Gastrocnemius medialis (tissue), 4 donors: ENCODE measurements at regions not wholly inside any gene's neighbourhood (a gene's known extent, or its start where the extent isn't known, plus 50 kb on each side); places are given as distances from the start of the nearest gene placed in this dataset.

Source experiments
- ATAC-seq, 2 donors: fragments of 150-250 bp; one replicate each; pipeline ENCODE4 v1.9.1; 2016
- DNase-seq, 2 donors: peaks; one replicate each; pipeline ENCODE4 v3.0.0-alpha.2; 2019
- H3K27ac ChIP-seq, 4 donors: fragments of 200-600 bp; sonication (generic); 1 replicate in 1 of 4; 2 replicates in 3 of 4; pipeline ENCODE4 v1.5.1; 2016 to 2018; ENCODE audit warnings: mild to moderate bottlenecking in 2 of 4, moderate library complexity in 1 of 4
- H3K27me3 ChIP-seq, 3 donors: fragments of 200-600 bp; sonication (generic) in 2 of 3; 1 replicate in 1 of 3; 2 replicates in 2 of 3; pipeline versions ENCODE4 v1.5.1 to v1.6.0; 2016 to 2019; ENCODE audit warnings: mild to moderate bottlenecking in 1 of 3, moderate library complexity in 1 of 3
- H3K36me3 ChIP-seq, 2 donors: fragments of 200-600 bp; sonication (generic) in 1 of 2; one replicate each; pipeline ENCODE4 v1.5.1; 2017 to 2018
- H3K4me1 ChIP-seq, 2 donors: fragments of 200-600 bp; sonication (generic) in 1 of 2; one replicate each; pipeline ENCODE4 v1.5.1; 2016 to 2017; ENCODE audit warnings: mild to moderate bottlenecking in 2 of 2
- H3K4me3 ChIP-seq, 4 donors: fragments of 200-600 bp; sonication (generic) in 3 of 4; 1 replicate in 1 of 4; 2 replicates in 3 of 4; pipeline ENCODE4 v1.5.1; 2016 to 2019; ENCODE audit warnings: mild to moderate bottlenecking in 2 of 4
- H3K9me3 ChIP-seq, 3 donors: fragments of 200-600 bp; sonication (generic) in 2 of 3; 1 replicate in 1 of 3; 2 replicates in 2 of 3; pipeline ENCODE4 v1.5.1; 2016 to 2019
- CTCF ChIP-seq, 5 experiments: fragments of 450-650 bp in 3 of 5; fragments of 200-600 bp in 2 of 5; sonication (generic) in 2 of 5; IDR thresholded peaks in 4 of 5; conservative IDR thresholded peaks in 1 of 5; 1 replicate in 4 of 5; 2 replicates in 1 of 5; pipeline ENCODE4 v1.5.1; 2016 to 2019; ENCODE audit warnings: antibody characterized with exemption in 5 of 5, mild to moderate bottlenecking in 3 of 5, moderate library complexity in 3 of 5
- POLR2A ChIP-seq, 2 donors: fragments of 450-650 bp; IDR thresholded peaks; one replicate each; pipeline ENCODE4 v1.6.1; 2017; ENCODE audit warnings: antibody characterized with exemption in 2 of 2, mild to moderate bottlenecking in 2 of 2, moderate library complexity in 2 of 2
- in situ Hi-C, 4 donors: fragments of 200-750 bp; cut with MboI; loops; one replicate each; pipeline versions ENCODE4 v1.15.0 to v1.8.0; 2017; ENCODE audit warnings: low sequenced_read_pairs in 4 of 4
- intact Hi-C: fragments of 100-400 bp; cut with DNase I; formaldehyde crosslinking; loops from one replicate; pipeline ENCODE4 v1.15.1; 2023; ENCODE audit warnings: low total_unique reads

GRCh38 chr16:73390491-73390890, 342.6 kb upstream of the ZFHX3 start:
- H3K27ac ChIP-seq = no peak overlapping the region
- intact Hi-C loops (no loop called here), in situ Hi-C loops (no loop called here)
- DNase-seq (no peak), ATAC-seq (no peak)
- no peaks in the 10 kb centered on the region for H3K9me3 ChIP-seq
- H3K4me1 ChIP-seq = no peaks in the 10 kb centered on the region
- TF ChIP-seq POLR2A (IDR thresholded peaks at IDR 0.05) (no peak), CTCF (IDR thresholded peaks at IDR 0.05 in 4 of 5, conservative IDR thresholded peaks at IDR 0.05 in 1 of 5) (no peak)
- H3K36me3 ChIP-seq = no peaks in the 10 kb centered on the region
- no peak overlapping the region for H3K4me3 ChIP-seq
- H3K27me3 ChIP-seq = no peaks in the 10 kb centered on the region

- TF ChIP-seq CTCF (IDR thresholded peaks at IDR 0.05 in 4 of 5, conservative IDR thresholded peaks at IDR 0.05 in 1 of 5) (no peak), POLR2A (IDR thresholded peaks at IDR 0.05) (no peak)
- Histone ChIP-seq H3K27me3 (no peaks in the 10 kb centered on the region), H3K4me1 (no peaks in the 10 kb centered on the region), H3K36me3 (no peaks in the 10 kb centered on the region), H3K27ac (no peak overlapping the region), H3K4me3 (no peak overlapping the region), H3K9me3 (no peaks in the 10 kb centered on the region)
- no peak for ATAC-seq
- no peak for DNase-seq
- intact Hi-C loops = no loop called here
- in situ Hi-C loops = no loop called here
Measured at GRCh38 chr16:73389085-73389484, 341.2 kb upstream of the ZFHX3 start.

GRCh38 chr16:73387979-73388378, 340.1 kb upstream of the ZFHX3 start:
- no peak for DNase-seq
- intact Hi-C loops (no loop called here), in situ Hi-C loops (no loop called here)
- Histone ChIP-seq H3K36me3 (no peaks in the 10 kb centered on the region), H3K4me3 (no peak overlapping the region), H3K4me1 (no peaks in the 10 kb centered on the region), H3K27me3 (no peaks in the 10 kb centered on the region), H3K9me3 (no peaks in the 10 kb centered on the region), H3K27ac (no peak overlapping the region)
- ATAC-seq = no peak
- TF ChIP-seq CTCF (IDR thresholded peaks at IDR 0.05 in 4 of 5, conservative IDR thresholded peaks at IDR 0.05 in 1 of 5) (no peak), POLR2A (IDR thresholded peaks at IDR 0.05) (no peak)

- no peak overlapping the region for H3K27ac ChIP-seq
- H3K27me3 ChIP-seq = no peaks in the 10 kb centered on the region
- intact Hi-C loops = no loop called here
- no peak overlapping the region for H3K4me3 ChIP-seq
- ATAC-seq (no peak), DNase-seq (no peak)
- in situ Hi-C loops = no loop called here
- no peaks in the 10 kb centered on the region for H3K36me3 ChIP-seq
- no peaks in the 10 kb centered on the region for H3K4me1 ChIP-seq
- TF ChIP-seq POLR2A (IDR thresholded peaks at IDR 0.05) (no peak), CTCF (IDR thresholded peaks at IDR 0.05 in 4 of 5, conservative IDR thresholded peaks at IDR 0.05 in 1 of 5) (no peak)
- no peaks in the 10 kb centered on the region for H3K9me3 ChIP-seq
Measured at GRCh38 chr16:73385696-73386095, 337.8 kb upstream of the ZFHX3 start.

GRCh38 chr16:73384506-73385089, 336.7 kb upstream of the ZFHX3 start:
- no peak overlapping the region for H3K27ac ChIP-seq
- no peak for ATAC-seq
- H3K27me3 ChIP-seq = no peaks in the 10 kb centered on the region
- intact Hi-C loops = no loop called here
- no peak for DNase-seq
- no peak overlapping the region for H3K4me3 ChIP-seq
- TF ChIP-seq POLR2A (IDR thresholded peaks at IDR 0.05) = no peak
- no peak for TF ChIP-seq CTCF (IDR thresholded peaks at IDR 0.05 in 4 of 5, conservative IDR thresholded peaks at IDR 0.05 in 1 of 5)
- in situ Hi-C loops = no loop called here
- H3K36me3 ChIP-seq = no peaks in the 10 kb centered on the region
- no peaks in the 10 kb centered on the region for H3K9me3 ChIP-seq
- no peaks in the 10 kb centered on the region for H3K4me1 ChIP-seq
